ENCODE measurements at regions not wholly inside any gene's neighbourhood (a gene's known extent, or its start where the extent isn't known, plus 50 kb on each side); places are given as distances from the start of the nearest gene placed in this dataset.

- TF ChIP-seq ZNF584 (CRISPR knock-in tag; IDR thresholded peaks at IDR 0.05; ENCODE audit: low read depth) (peak; percentile 96), NFIC (IDR thresholded peaks at IDR 0.05) (peak; percentile 98), PML (IDR thresholded peaks at IDR 0.05; ENCODE audit: low read length) (peak; percentile 99), UBTF (IDR thresholded peaks at IDR 0.05; ENCODE audit: borderline replicate concordance in 1 of 2, low read depth in 2 of 2, low read length in 2 of 2) (no peak), ID3 (CRISPR knock-in tag; IDR thresholded peaks at IDR 0.05) (no peak), ID3 (tag; IDR thresholded peaks at IDR 0.05) (peak; percentile 96), CBFA2T3 (IDR thresholded peaks at IDR 0.05) (peak; percentile 99), MEIS2 (IDR thresholded peaks at IDR 0.05; ENCODE audit: partially characterized antibody) (peak; percentile 75), GATAD2B (IDR thresholded peaks at IDR 0.05; ENCODE audit: borderline replicate concordance) (peak; percentile 92; the same call in 1 of the 2 replicates), CBFA2T2 (conservative IDR thresholded peaks at IDR 0.05) (peak; percentile 99), ZBTB2 (IDR thresholded peaks at IDR 0.05) (peak; percentile 92), ZNF12 (CRISPR knock-in tag; IDR thresholded peaks at IDR 0.05) (no peak), PRPF4 (IDR thresholded peaks at IDR 0.05; ENCODE audit: insufficient read depth, low read depth, low read length, poor library complexity, severe bottlenecking) (no peak), PKNOX1 (IDR thresholded peaks at IDR 0.05) (peak; percentile 78), RBM39 (optimal IDR thresholded peaks at IDR 0.05; ENCODE audit: low read depth, low read length) (no peak), ELF1 (tag; IDR thresholded peaks at IDR 0.05) (peak; percentile 74), ZNF354B (CRISPR knock-in tag; IDR thresholded peaks at IDR 0.05) (peak; percentile 46; the same call in 1 of the 2 replicates), RERE (CRISPR knock-in tag; IDR thresholded peaks at IDR 0.05; ENCODE audit: borderline replicate concordance) (no peak)
Measured at GRCh38 chr12:75892731-75893408, 138.7 kb downstream of the PHLDA1 start (continued).
